ENCODE measurements at regions not wholly inside any gene's neighbourhood (a gene's known extent, or its start where the extent isn't known, plus 50 kb on each side); places are given as distances from the start of the nearest gene placed in this dataset.
"Not testable (repeated sequence)": the region's sequence is repeated elsewhere in the genome, so short reads cannot be mapped to it uniquely, and the experiment has no call there.

DNA sequence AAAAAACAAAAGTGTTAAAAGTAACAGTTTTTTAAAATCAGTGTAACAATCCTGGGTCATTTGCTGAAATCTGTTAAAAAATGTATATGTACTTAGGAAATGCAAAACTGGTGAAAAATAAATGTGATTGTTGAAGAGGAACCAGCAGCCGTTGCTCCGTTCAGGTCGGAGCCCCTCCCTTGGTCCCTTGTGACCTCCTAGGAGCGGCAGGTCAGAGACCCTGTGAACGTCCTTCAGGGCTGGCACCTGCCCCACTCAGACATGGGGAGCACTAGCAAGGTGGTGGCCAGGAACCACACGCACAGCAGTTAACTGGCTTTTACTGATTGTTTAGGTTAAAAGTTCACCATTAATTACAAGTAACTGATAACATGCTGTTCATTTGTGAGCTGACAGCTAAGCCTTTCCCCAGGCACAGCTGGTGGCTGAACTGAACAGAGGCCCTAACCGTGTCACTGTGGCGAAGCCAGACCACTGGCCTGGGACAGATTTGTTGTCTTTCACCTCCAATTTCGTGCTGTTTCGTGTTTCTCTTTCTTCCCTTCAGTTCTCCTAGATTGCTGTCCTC lies 159.2 kb upstream of the ALKAL2 start:
- DNase-seq, result no peak

DNA sequence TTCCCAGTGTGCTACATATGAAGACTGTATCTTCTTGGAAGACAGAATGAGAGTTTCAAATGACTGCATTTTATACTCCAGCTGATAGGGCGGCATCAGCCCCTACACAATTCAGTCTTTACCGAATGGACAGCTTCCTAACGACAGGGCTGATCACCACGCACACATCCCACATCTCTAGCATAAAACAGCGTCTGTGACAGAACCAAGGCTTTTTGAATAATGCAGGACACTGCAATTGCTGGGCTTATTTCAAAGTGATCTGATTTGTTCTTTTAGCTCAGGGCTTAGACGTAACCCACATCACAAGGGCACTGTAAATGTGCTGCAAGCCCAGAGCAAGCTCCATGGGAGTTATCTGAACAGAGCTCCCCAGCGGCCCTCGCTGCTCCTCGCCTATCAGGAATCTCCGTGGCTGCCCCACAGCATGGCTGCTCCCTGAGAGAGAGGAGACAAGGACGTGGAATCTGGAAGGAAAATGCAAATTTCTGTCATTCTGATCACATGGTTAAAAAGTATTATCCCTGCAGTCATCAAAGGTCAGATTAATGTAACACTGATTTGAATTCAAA lies 158.5 kb upstream of the ALKAL2 start:
- no peak for DNase-seq

DNA sequence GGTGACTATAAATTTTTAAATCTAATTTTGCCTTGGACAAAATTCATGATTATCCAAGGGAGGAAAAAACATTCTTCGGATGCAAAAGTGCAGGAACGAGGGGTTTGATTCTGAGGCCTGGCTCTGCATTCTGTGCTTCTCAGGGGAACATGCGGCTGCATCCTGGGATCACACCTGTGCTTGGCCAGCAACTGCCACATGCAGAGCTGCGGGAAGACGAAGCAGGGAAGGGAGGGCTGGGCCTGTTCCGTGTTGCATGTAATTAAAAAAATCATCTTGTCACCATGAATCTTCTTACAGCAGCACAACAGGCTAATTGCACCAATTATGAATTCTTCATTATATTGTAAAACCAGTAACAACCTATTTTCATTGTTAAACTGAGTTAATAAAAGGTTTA lies 158.0 kb upstream of the ALKAL2 start:
- no peak for DNase-seq

DNA sequence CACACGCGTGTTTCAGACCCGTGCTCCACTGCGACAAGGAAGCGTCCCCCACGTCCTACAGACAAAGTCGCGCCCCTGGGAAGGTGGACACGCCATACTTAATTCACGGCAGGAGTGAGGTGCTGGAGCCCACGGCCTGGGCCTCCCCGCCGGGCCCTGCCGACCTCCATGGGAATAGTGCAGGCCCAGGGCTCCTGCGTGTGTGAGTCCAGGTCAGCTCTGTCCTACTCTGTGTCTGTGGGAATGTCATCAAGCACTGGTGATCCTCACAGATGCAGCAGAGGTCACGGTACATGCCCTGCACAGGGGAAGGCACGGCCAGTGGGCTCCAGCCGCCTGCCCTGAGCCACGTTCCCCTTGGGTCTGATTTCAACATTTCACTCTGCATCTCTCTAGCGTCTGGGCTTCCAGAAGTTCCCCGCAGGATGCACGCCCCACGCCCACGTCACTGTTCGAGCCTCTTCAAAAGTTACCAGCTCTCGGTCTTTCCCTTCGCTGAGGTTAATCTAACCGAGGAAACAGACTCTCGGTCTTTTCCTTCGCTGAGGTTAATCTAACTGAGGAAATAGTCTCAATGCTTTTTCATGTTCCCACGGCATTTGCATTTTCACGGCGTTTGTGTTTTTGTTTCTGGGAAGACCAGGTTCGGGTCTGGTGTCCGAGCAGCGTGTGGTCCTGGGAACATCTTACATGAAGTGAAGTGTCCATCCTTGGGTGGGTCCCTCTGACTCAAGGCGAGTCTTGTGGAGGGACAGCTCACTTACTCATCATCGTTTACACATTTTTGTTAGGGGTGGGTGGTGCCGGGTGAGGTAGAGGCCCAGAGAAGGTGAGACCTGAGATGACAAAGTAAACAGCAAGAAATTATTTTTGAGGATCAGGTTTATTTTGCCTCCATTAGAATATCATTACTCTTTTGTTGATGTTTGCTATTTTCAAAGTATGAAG lies 157.3 kb upstream of the ALKAL2 start:
- peak; percentile 43 for DNase-seq

DNA sequence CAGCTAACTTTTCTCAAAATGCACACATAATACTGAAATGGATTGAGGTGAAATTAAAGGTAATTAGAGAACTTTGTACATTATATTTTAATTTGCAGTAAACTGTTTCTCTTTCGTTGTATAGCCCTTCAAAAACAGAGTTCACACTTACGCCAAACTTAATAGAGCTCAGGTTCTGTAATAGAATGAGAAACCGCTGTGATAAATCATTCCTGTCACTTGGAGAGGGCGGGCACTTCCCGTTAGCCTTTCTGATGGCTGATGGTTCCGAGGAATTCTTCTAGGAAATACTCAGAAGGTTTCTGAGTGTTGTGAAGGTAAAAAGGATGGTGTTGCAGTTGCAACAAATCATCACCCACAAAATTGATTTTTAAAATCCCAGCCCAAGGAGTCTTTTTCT lies 155.8 kb upstream of the ALKAL2 start:
- DNase-seq, result no peak

DNA sequence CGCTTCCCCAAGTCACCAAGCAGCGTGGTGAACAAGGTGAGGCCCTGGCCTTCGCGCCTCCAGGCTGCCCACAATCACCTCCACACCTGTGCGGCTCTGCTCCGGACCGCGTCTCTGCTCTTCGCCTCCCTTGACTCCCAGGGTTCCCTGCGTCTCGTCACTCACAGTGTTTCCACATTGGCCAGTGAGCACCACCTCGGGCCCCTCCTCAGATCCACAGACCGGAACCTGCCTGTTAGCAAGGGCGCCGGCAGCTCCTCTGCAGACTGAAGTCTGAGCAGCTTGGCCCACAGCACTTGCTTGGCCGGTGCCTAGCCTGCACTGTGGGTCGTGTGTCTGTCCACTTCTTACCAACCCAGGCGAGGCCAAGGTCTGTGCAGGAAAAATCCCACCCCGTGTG lies 155.3 kb upstream of the ALKAL2 start:
- no peak for DNase-seq

DNA sequence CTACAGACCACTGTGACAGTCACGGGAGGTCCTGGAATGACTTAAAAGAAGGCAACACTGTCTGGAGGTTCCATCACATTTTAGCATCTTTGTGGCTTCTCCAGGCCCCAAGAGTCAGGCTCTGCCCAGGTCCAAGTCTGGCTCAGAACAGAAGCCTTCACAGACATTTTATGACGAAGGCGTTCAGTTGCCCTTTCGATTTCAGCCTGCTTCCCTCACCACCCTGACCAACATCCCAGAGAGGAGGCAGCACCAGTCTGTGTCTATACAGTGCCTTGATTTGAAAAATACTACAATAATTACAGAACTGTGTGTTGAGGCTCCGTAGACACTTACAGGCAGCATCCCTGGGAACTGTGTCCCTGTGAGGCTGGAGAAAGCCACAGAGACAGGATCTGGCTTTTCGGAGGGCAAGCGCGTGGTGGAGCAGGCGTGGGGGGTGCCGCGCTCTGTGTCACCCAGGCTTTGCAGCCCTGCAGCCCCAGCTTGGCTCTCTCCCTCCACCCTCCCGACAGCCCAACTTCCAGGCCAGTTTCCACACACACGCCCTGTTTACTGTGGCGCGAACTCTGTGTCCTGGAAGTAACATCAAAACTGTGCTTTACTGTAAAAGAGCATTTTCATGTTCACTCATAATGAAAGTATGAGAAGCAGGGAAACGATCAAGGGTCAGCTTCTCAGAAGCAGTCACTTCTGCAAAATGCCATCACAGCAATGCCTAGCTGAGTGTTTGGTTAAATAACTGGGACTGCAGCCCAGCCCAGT lies 153.5 kb upstream of the ALKAL2 start:
- no peak for DNase-seq

DNA sequence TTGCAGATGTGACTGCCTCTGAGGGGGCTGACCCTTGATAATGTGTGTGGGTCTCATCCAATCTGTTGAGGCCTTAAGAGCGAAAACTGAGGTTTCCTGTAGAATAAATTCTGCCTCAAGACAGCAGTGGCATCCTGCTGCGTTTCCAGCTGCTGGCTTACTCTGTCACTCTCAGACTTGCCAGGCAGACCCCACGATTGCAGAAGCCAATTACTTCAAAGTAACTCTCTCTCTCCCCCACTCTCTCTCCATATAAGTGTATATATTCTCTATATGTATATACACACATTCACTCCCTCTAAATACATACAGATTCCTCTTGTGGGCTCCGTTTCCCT lies 152.5 kb upstream of the ALKAL2 start:
- no peak for DNase-seq

DNA sequence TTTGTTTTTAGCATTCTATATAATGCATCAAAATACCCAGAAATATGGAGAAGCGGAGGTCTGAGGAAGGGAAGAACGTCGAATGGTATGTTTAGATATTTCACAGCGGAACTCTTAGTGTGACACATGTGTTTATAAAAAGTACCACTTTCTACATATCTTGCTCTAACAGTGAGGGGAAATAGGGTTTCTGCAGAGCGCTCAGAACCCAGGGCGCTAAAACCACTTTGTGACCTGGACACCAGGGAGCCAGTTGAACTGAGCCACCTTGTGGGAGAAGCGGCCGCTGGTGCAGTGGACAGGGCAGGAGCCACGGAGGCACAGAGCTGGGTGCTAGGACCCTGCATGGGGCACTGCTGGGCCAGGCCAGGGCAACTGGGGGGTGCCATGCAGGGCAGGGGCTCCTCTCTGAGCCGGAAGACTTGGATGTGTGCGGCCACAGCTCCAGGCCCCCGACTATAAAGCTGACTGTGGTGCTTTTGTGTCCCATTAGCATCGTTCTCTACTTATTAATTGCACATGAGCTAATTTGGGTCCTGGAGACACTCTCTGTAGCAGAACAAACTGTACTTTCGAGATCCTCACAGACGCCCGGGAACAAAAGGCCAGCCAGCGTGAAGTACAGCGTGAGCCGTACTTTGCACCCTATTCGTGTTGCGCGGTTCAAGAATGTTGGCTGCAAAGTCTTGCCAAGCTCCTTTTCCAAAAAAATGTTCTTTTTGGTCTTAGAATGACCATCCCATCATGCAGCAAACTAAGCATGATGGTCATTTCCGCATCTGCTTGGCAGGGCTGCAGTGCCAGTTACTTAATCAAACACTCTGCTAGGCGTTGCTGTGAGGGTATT lies 151.9 kb upstream of the ALKAL2 start:
- no peak for DNase-seq

DNA sequence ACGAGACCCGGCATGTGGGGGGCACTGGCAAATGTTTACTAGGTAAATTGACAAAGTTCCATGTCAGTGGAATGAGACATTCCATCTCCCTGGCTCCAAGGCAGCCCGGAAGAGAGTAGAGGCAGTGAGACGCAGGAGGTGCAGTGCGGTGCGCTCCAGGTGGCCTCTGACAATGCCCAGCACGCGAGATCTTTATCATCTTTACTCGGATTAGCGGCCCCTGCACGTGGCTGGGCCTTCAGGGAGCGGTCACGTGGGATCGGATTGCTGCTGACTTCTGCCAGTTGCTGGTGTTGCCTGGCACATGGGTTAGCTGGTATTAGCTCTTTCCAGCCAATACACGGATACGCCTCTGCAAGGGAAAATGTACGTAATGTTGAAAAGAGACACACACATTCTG lies 151.2 kb upstream of the ALKAL2 start:
- no peak for DNase-seq

DNA sequence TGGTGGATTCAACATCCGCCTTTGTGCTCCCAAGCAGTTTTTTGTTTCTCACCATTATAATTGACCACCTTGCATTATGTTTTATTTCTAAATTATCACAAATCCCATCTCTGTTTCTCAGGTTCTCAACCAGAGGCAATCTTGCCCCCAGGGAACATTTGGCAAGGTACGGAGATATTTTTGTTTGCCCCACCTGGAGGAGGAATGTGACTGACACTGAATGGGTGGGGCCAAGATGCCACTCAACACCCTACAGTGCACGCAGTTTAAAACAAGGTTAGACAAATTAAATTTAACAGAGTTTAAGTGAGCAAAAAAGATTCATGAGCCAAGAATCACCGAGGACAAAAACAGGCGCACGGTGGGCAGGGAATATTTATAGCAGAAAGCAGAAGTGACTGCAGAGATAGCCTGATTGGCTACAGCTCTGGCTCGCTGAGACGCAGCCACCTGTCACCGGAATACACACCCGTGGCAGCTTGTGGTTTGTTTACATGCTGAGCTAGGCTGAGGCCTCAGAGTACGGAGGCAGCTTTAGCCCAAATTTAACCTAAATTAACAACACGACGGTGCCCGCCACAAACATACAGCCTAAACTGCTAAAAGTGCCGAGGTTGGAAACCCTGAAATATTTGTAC lies 150.0 kb upstream of the ALKAL2 start:
- DNase-seq, result peak; percentile 73

DNA sequence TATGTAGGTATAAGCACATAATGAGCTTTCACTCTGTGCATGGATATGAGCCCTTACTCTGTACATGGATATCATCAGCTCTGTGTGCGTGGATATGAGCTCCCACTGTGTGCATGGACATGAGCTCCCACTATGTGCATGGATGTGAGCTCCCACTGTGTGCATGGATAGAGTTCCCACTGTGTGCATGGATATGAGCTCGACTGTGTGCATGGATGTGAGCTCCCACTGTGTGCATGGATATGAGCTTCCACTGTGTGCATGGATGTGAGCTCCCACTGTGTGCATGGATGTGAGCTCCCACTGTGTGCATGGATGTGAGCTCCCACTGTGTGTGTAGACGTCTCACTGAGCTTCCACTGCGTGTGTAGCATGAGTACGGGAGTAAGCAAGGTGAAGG lies 149.3 kb upstream of the ALKAL2 start:
- DNase-seq, result no peak

DNA sequence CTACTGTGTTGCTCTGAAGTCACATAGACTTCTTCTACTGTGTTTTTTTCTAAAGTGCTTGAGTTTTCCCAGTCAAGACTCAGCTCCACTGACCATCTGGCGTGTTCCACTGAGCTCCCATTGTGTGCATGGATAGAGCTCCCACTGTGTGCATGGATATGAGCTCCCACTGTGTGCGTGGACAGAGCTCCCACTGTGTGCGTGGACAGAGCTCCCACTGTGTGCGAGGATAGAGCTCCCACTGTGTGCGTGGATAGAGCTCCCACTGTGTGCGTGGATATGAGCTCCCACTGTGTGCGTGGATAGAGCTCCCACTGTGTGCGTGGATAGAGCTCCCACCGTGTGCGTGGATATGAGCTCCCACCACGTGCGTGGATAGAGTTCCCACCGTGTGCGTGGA lies 148.3 kb upstream of the ALKAL2 start:
- no peak for DNase-seq

DNA sequence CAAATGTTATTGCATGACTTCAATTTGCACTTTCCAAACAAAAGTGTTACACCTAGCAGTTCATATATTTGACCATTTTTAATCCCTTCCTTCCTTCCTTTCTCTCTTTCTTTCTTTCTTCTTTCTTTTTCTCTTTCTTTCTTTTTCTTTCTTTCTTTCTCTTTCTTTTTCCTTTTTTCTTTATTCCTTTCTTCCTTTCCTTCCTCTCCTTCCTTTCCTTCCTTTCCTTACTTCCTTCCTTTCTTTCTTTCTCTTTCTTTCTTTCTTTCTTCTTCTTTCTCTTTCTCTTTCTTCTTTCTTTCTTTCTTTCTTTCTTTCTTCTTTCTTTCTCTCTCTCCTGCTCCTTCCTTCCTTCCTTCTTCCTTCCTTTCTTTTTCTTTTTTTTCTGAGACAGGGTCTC lies 146.7 kb upstream of the ALKAL2 start:
- no peak for DNase-seq

DNA sequence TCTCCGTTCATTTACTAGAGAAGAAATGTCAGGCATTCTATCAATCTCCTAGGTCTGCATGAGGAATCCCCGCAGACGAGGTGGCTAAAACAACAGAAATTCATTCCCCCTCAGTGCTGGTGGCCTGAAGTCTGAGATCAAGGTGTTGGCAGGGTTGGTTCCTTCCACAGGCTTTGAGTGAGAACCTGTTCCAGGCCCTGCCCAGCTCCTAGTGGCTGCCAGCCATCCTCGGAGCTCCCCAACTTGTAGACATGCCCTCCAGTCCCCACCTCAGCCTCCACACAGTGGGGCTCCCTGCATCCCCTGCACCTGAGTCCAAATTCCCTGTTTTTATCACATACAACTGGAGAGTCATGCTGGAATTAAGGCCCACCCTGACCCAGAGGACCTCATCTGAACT lies 145.3 kb upstream of the ALKAL2 start:
- no peak for DNase-seq

DNA sequence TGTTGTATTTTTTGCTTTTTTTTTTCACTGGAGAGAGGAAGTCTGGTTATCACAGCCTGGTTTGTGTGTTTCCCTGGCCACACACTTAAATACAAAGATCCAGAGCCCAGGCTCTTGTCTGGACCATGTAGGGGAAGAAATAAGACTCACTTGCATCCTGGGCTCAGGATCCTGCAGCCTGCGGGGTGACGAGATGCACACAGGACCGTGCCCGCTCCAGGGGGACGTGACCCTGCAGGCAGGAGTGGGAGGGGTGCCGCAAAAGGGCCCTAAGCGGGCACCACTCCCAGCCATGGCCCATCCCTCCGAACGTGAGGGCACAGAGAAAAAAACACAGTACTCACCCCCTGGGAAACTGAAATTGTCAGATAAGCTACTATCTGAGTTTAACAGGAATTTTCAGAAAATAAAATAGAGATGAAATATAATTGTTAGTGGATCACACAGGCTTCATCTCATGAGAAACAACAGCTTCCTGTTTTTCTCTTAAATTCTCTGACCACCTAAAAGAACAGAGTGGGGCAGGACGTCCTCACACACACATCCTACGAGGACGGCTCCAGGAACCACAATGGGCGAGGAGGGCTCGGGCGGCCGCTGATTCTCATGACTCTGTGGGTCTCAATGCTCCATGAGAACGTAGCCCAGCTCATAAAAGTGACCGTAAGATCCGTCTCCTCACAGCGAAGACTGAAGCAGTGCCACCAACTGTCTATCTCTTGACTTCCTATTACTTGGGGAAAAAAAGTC lies 142.6 kb upstream of the ALKAL2 start:
- DNase-seq, result peak; percentile 26

DNA sequence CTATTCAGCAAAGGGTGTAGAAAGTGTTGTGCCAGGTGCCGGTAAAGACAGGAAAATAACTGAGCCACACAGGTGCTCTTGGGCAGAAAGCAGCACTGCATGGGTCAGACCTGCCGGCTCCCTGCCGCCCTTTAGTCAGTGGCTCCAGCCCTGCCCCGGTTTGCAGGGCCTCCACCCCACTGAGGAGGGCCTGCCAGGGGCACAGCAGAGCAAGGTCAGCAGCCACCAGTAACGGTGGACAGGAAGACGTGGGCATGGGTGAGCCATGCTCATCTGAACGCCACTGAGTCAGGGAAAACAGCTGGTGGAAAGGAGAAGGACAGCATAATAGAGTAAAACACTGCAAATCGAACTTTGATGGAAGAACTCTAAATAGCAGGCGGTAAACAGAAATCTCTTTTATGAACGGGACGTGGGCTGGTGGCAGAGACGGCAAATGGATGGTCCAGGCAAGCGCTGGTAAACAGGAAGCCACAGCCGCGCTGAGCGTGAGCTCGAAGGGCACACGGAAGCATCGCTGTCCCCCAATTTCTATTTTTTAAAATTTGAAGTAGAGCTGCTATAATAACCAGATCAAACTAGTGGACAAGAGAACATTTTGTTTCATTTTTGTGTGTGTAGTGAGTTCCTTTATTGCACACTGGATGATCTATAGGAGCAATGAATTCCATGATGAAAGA lies 141.8 kb upstream of the ALKAL2 start:
- DNase-seq, result peak; percentile 54

DNA sequence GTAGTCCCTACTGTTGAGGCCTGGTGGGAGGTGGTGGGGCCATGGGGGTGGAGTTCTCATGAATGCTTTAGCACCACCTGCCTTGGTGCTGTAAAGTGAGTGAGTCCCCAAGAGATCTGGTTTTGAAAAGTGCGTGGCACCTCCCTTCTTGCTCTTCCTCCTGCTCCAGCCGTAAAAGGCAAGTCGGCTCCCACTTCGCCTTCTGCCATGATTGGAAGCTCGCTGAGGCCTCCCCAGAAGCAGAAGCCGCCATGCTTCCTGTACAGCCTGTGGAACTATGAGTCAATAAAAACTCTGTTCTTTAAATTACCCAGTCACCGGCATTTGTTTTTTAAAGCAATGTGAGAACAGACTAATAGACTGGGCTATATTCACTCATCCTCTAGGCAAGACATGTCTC lies 141.3 kb upstream of the ALKAL2 start:
- DNase-seq, result no peak

DNA sequence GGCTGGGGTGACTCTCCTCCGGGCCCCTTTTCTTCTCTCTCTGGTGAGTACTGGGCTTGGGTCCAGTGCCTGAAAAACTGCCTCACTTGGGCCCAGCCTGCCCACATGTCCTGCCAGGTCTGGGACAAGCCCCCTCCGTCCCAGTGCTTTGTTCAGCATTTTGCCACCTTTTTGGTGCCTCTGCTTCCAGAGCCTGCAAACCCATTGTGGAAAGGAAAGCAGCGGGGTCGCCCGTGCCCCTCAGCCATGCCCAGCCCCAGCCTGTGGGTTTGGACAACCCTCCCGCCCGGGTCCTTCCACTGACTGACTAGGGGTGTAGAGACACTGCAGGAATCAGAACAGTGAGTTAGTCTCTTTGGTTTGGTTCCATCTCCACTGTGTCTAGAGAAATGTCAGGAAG lies 140.7 kb upstream of the ALKAL2 start:
- DNase-seq, result no peak

DNA sequence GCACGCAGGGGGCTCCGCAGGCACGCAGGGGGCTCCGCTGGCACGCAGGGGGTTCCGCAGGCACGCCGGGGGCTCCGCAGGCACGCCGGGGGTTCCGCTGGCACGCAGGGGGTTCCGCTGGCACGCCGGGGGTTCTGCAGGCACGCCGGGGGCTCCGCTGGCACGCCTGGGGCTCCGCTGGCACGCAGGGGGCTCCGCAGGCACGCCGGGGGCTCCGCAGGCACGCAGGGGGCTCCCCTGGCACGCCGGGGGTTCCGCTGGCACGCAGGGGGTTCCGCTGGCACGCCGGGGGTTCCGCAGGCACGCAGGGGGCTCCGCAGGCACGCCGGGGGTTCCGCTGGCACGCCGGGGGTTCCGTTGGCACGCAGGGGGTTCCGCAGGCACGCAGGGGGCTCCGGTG lies 138.8 kb upstream of the ALKAL2 start:
- DNase-seq, result not testable (repeated sequence)

DNA sequence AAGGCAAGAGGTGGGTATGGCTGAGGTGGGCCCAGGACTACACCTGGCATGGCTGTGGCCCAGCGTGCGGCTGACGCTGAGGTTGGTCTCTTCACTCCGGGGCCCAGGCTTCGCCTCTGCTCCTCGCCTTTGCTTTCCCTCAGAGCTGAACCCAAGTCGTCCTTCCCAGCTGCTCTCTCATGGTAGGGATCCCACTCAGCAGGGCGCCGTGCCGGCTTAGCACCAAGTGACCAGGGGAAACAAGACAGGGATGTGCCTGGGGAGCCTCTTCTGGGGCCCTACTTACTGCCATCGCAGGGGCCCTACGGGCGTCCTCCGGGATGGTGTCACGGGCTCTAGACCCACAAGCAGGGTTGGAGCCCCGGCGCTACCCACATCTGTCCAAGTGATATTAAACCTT lies 138.1 kb upstream of the ALKAL2 start:
- no peak for DNase-seq

Measured in CD4-positive, alpha-beta T cell treated with Interleukin-17A for 4 hours (primary cell).